HepG2 (cell line): ENCODE measurements at regions not wholly inside any gene's neighbourhood (a gene's known extent, or its start where the extent isn't known, plus 50 kb on each side); places are given as distances from the start of the nearest gene placed in this dataset.

ENCODE experiments used
- ATAC-seq: fragments of 200-7000 bp; cut with Tn5 transposase; 3 replicates; pipeline ENCODE4 v1.9.1; 2020; ENCODE audit warnings: mild to moderate bottlenecking, moderate library complexity
- BruUV-seq: library from RNA; stranded (reverse); fragments of 400-500 nt; replicated peaks from 2 replicates; lab custom pipeline; 2021; lab: Mats Ljungman, UMichigan
- CTCF ChIA-PET: fragments of 300-600 bp; formaldehyde crosslinking; extraction: SDS; loops from one replicate; lab custom pipeline; 2021; ENCODE audit warnings: low total read pairs, inconsistent platforms, low intra/inter-chr PET ratio; lab: Yijun Ruan, JAX
- POLR2A ChIA-PET: fragments of 350-600 bp; sonication (Branson Sonifier 250); formaldehyde crosslinking; loops from one replicate; lab custom pipeline; 2020; ENCODE audit warnings: antibody characterized with exemption, inconsistent platforms; lab: Yijun Ruan, JAX
- DNase-seq: peaks from one replicate; pipeline ENCODE4 v3.0.0-alpha.2; 2015; ENCODE audit warnings: low spot score
- FAIRE-seq: peaks from 3 replicates; lab custom pipeline; 2011; peaks lifted over from hg19 to GRCh38; lab: Jason Lieb, UNC
- H2AFZ ChIP-seq: one replicate; pipeline ENCODE4 v1.6.1; 2011; ENCODE audit warnings: low read length, inconsistent platforms
- H3K27ac ChIP-seq: fragments of 300-600 bp; 3 replicates; pipeline ENCODE4 v1.8.0; 2011; ENCODE audit warnings: mixed run types, mild to moderate bottlenecking, mixed read lengths, low read length, inconsistent platforms; ENCODE audit not compliant: insufficient read depth; ENCODE audit errors: extremely low read length
- H3K27me3 ChIP-seq, 2 experiments: fragments of 200-600 bp in 1 of 2; 2 replicates in 1 of 2; 3 replicates in 1 of 2; pipeline versions ENCODE4 v1.6.0 to v1.8.0; 2011; ENCODE audit warnings: low read length in 2 of 2, mild to moderate bottlenecking in 2 of 2, moderate library complexity in 2 of 2, inconsistent platforms in 1 of 2; ENCODE audit not compliant: insufficient read depth in 2 of 2, control insufficient read depth in 1 of 2
- H3K36me3 ChIP-seq, 2 experiments: fragments of 200-600 bp in 1 of 2; replicated peaks in 1 of 2; 2 replicates in 1 of 2; 3 replicates in 1 of 2; pipeline versions ENCODE4 v1.5.1 to v1.8.0; 2011; ENCODE audit warnings: low read length in 2 of 2, inconsistent platforms in 1 of 2; ENCODE audit not compliant: insufficient read depth in 2 of 2, control insufficient read depth in 1 of 2
- H3K4me1 ChIP-seq: 2 replicates; pipeline ENCODE4 v1.5.1; 2012; ENCODE audit warnings: low read length, inconsistent platforms; ENCODE audit not compliant: insufficient read depth
- H3K4me2 ChIP-seq: 2 replicates; pipeline ENCODE4 v1.6.0; 2011; ENCODE audit warnings: low read depth, low read length, inconsistent platforms
- H3K4me3 ChIP-seq, 3 experiments: fragments of 200-600 bp in 1 of 3; sonication (generic), shearing (Covaris generic) in 1 of 3; replicated peaks in 1 of 3; 2 replicates each; pipeline ENCODE4 v1.5.1; 2011 to 2016; ENCODE audit warnings: low read length in 3 of 3, inconsistent platforms in 2 of 3, low read depth in 2 of 3, mild to moderate bottlenecking in 2 of 3, control low read depth in 1 of 3, mixed read lengths in 1 of 3; ENCODE audit not compliant: insufficient read depth in 1 of 3
- H3K79me2 ChIP-seq: one replicate; pipeline ENCODE4 v1.6.1; 2011; ENCODE audit warnings: low read length, inconsistent platforms; ENCODE audit not compliant: insufficient read depth
- H3K9ac ChIP-seq: 2 replicates; pipeline ENCODE4 v1.6.0; 2011; ENCODE audit warnings: mild to moderate bottlenecking, low read depth, low read length, inconsistent platforms; ENCODE audit not compliant: insufficient read depth
- H3K9me3 ChIP-seq: 2 replicates; pipeline ENCODE4 v1.5.1; 2012; ENCODE audit warnings: mild to moderate bottlenecking, low read length
- H4K20me1 ChIP-seq: 2 replicates; pipeline ENCODE4 v1.6.0; 2011; ENCODE audit warnings: inconsistent platforms, mild to moderate bottlenecking, low read length, moderate library complexity; ENCODE audit not compliant: insufficient read depth
- ASH2L ChIP-seq: fragments of 300-600, 200-600 bp; sonication (generic); IDR thresholded peaks from 2 replicates; pipeline ENCODE4 v1.7.0; 2017; ENCODE audit warnings: low read depth, mild to moderate bottlenecking, moderate library complexity, mixed read lengths, low read length; ENCODE audit not compliant: insufficient read length
- HINFP ChIP-seq: sonication (generic); formaldehyde crosslinking; IDR thresholded peaks from 2 replicates; pipeline ENCODE4 v1.4.0; 2020; ENCODE audit warnings: low read depth, mild to moderate bottlenecking, missing genetic modification reagents
- HOXD1 ChIP-seq: sonication (generic); formaldehyde crosslinking; IDR thresholded peaks from 2 replicates; pipeline ENCODE4 v1.5.0; 2020; ENCODE audit warnings: missing genetic modification reagents
- MAZ ChIP-seq, 2 experiments: sonication (generic) in 1 of 2; formaldehyde crosslinking in 1 of 2; IDR thresholded peaks; 2 replicates each; pipeline versions ENCODE4 v1.5.0 to v1.6.1; 2012 to 2020; ENCODE audit warnings: low read depth in 2 of 2, mild to moderate bottlenecking in 2 of 2, borderline replicate concordance in 1 of 2, improper control_type of control experiment in 1 of 2, low read length in 1 of 2, missing genetic modification reagents in 1 of 2, moderate library complexity in 1 of 2
- MXD1 ChIP-seq: sonication (generic); formaldehyde crosslinking; IDR thresholded peaks from 2 replicates; pipeline ENCODE4 v1.4.0; 2020; ENCODE audit warnings: mild to moderate bottlenecking, missing genetic modification reagents
- NFE2 ChIP-seq: sonication (generic); formaldehyde crosslinking; IDR thresholded peaks from 2 replicates; pipeline ENCODE4 v1.4.0; 2020; ENCODE audit warnings: missing genetic modification reagents
- NR1H2 ChIP-seq: sonication (generic); formaldehyde crosslinking; IDR thresholded peaks from 2 replicates; pipeline ENCODE4 v1.8.1; 2022; ENCODE audit warnings: low read depth, missing genetic modification reagents, borderline replicate concordance
- PLRG1 ChIP-seq: fragments of 450-650 bp; conservative IDR thresholded peaks from 2 replicates; pipeline ENCODE4 v1.6.1; 2016
- TOE1 ChIP-seq: sonication (generic); formaldehyde crosslinking; IDR thresholded peaks from 2 replicates; pipeline ENCODE4 v1.4.0; 2020; ENCODE audit warnings: mild to moderate bottlenecking, missing genetic modification reagents
- TOPORS ChIP-seq: sonication (generic); formaldehyde crosslinking; IDR thresholded peaks from 2 replicates; pipeline ENCODE4 v1.8.0; 2023; ENCODE audit warnings: mild to moderate bottlenecking, missing genetic modification reagents
- ZBTB2 ChIP-seq: sonication (generic); formaldehyde crosslinking; IDR thresholded peaks from 2 replicates; pipeline ENCODE4 v1.8.0; 2022; ENCODE audit warnings: low read depth, missing genetic modification reagents
- ZBTB8A ChIP-seq: sonication (generic); formaldehyde crosslinking; IDR thresholded peaks from 2 replicates; pipeline ENCODE4 v1.4.0; 2020; ENCODE audit warnings: mild to moderate bottlenecking, low read depth, missing genetic modification reagents, borderline replicate concordance
- ZNF546 ChIP-seq: sonication (generic); formaldehyde crosslinking; conservative IDR thresholded peaks from 2 replicates; pipeline ENCODE4 v1.8.1; 2023; ENCODE audit warnings: mild to moderate bottlenecking, missing genetic modification reagents
- ZNF563 ChIP-seq: sonication (generic); formaldehyde crosslinking; IDR thresholded peaks from 2 replicates; pipeline ENCODE4 v1.8.0; 2022; ENCODE audit warnings: mild to moderate bottlenecking, moderate library complexity, missing genetic modification reagents
- ZNF646 ChIP-seq: sonication (generic); formaldehyde crosslinking; IDR thresholded peaks from 2 replicates; pipeline ENCODE4 v1.9.0; 2021; ENCODE audit warnings: mild to moderate bottlenecking, missing genetic modification reagents
- WGBS: methylation state at CpG from one replicate; pipeline ENCODE4 v1.1.6; 2017; ENCODE audit warnings: low lambda C conversion rate; 5-methylcytosine and 5-hydroxymethylcytosine counted together
- in situ Hi-C: cut with HindIII; loops from 2 replicates; pipeline ENCODE4 v1.10.0; 2017; ENCODE audit warnings: low pct_unique_long_range_greater_than_20kb; ENCODE audit not compliant: extremely low pct_ligation_motif_present
- intact Hi-C: fragments of 100-400 bp; cut with micrococcal nuclease; formaldehyde crosslinking; loops from one replicate; pipeline ENCODE4 v1.10.0; 2022; ENCODE audit not compliant: unreplicated experiment

- DNase-seq (no peak), FAIRE-seq (no peak), ATAC-seq (no peak)
- Histone ChIP-seq H3K4me1 (no peaks in the 10 kb centered on the region), H3K36me3 (no peaks in the 10 kb centered on the region), H3K4me2 (no peak overlapping the region), H3K9me3 (no peaks in the 10 kb centered on the region), H3K27ac (no peak overlapping the region), H3K79me2 (no peaks in the 10 kb centered on the region), H4K20me1 (no peaks in the 10 kb centered on the region), H3K4me3 (no peak overlapping the region), H3K9ac (no peak overlapping the region), H3K27me3 (no peaks in the 10 kb centered on the region), H2AFZ (no peak overlapping the region)
- in situ Hi-C loops, result no loop called here
- 22% methylated on average over 3 of the region's 3 CpGs for WGBS
- no TSS peak for BruUV-seq
- POLR2A ChIA-PET, result no interaction called here
- CTCF ChIA-PET, result no interaction called here
- intact Hi-C loops, result no loop called here
- no peak for TF ChIP-seq MAZ (IDR thresholded peaks at IDR 0.05; ENCODE audit: borderline replicate concordance, low read depth, low read length)
- TF ChIP-seq MAZ (CRISPR knock-in tag; IDR thresholded peaks at IDR 0.05; ENCODE audit: low read depth), result no peak
- no peak for TF ChIP-seq ZNF563
- no peak for TF ChIP-seq HOXD1
- TF ChIP-seq ZNF646 (CRISPR knock-in tag), result no peak
- TF ChIP-seq TOPORS (CRISPR knock-in tag), result no peak
- no peak for TF ChIP-seq ZBTB2 (CRISPR knock-in tag)
- no peak for TF ChIP-seq ZBTB8A
- TF ChIP-seq TOE1 (CRISPR knock-in tag), result no peak
- no peak for TF ChIP-seq ASH2L
- TF ChIP-seq NFE2, result no peak
- no peak for TF ChIP-seq MXD1
- no peak for TF ChIP-seq NR1H2 (CRISPR knock-in tag)
- TF ChIP-seq ZNF546, result no peak
- no peak for TF ChIP-seq PLRG1
- TF ChIP-seq HINFP (CRISPR knock-in tag), result no peak
Observed at GRCh38 chr4:130608121-130608520, 1512.2 kb downstream of the C4orf33 start.
